DND-41 (cell line): ENCODE measurements at regions not wholly inside any gene's neighbourhood (a gene's known extent, or its start where the extent isn't known, plus 50 kb on each side); places are given as distances from the start of the nearest gene placed in this dataset.

Source experiments
- CTCF ChIP-seq: IDR thresholded peaks from 2 replicates; pipeline ENCODE4 v1.5.1; 2012; ENCODE audit warnings: borderline replicate concordance, low read length, moderate library complexity, mild to moderate bottlenecking; ENCODE audit not compliant: poor library complexity, severe bottlenecking; ENCODE audit errors: extremely low read depth
- EZH2 ChIP-seq: IDR thresholded peaks from 3 replicates; pipeline ENCODE4 v1.6.1; 2012; ENCODE audit warnings: borderline replicate concordance, low read depth, mild to moderate bottlenecking, moderate library complexity, low read length, inconsistent platforms; ENCODE audit not compliant: severe bottlenecking

- TF ChIP-seq CTCF (no peak), EZH2 (no peak)
Measured at GRCh38 chr2:133974353-133974752, 279.5 kb upstream of the MGAT5 start.
